ENCODE measurements at regions not wholly inside any gene's neighbourhood (a gene's known extent, or its start where the extent isn't known, plus 50 kb on each side); places are given as distances from the start of the nearest gene placed in this dataset.
A peak's percentile ranks its signal among the peaks of the same experiment; 100 is the strongest.

- H3K27ac ChIP-seq (ENCODE audit: low read depth, low read length): no peak overlapping the region
- H3K4me3 ChIP-seq (ENCODE audit: low read depth, low read length): no peak overlapping the region
- no peak overlapping the region for H2AFZ ChIP-seq (ENCODE audit: insufficient read depth, low read length, poor library complexity)
- H3K23ac ChIP-seq (ENCODE audit: low read length): no peak overlapping the region
- WGBS (ENCODE audit: extremely low coverage, insufficient coverage, insufficient read length): no CpG with 5 or more reads among the region's 25 CpGs
- H4K8ac ChIP-seq (ENCODE audit: low read depth, low read length): no peak overlapping the region
- H3K18ac ChIP-seq (ENCODE audit: low read length): no peak overlapping the region
- H3K4me2 ChIP-seq (ENCODE audit: low read length): no peak overlapping the region
- H3K36me3 ChIP-seq (ENCODE audit: control insufficient read depth in 1 of 2, insufficient read depth in 2 of 2, low read length in 2 of 2): no peaks in the 10 kb centered on the region
- no peak overlapping the region for H4K12ac ChIP-seq (ENCODE audit: low read depth, low read length)
- H2BK5ac ChIP-seq (ENCODE audit: low read depth, low read length, poor library complexity): no peak overlapping the region
- no peaks in the 10 kb centered on the region for H3K27me3 ChIP-seq (ENCODE audit: insufficient read depth, low read length)
- no peaks in the 10 kb centered on the region for H3K79me1 ChIP-seq (ENCODE audit: low read length)
- H2BK12ac ChIP-seq (ENCODE audit: low read length): no peak overlapping the region
- no peak overlapping the region for H4K91ac ChIP-seq (ENCODE audit: low read depth, low read length)
- no peaks in the 10 kb centered on the region for H3K9me3 ChIP-seq (ENCODE audit: insufficient read depth, low read depth, low read length)
- H3K9ac ChIP-seq (ENCODE audit: low read length): no peak overlapping the region
- H3K4me1 ChIP-seq (ENCODE audit: control insufficient read depth in 1 of 2, insufficient read depth in 2 of 2, low read length in 2 of 2): no peaks in the 10 kb centered on the region
- no peak for DNase-seq
- H2BK120ac ChIP-seq (ENCODE audit: insufficient read depth, low read length, poor library complexity): no peak overlapping the region
- H3K4ac ChIP-seq (ENCODE audit: low read depth, low read length): no peak overlapping the region
- H3K14ac ChIP-seq (ENCODE audit: low read length): no peak overlapping the region
- no peaks in the 10 kb centered on the region for H3K79me2 ChIP-seq (ENCODE audit: control insufficient read depth, insufficient read depth, low read length, poor library complexity)
- no peak overlapping the region for H2AK5ac ChIP-seq (ENCODE audit: low read length)
These were observed 686.7 kb upstream of the RBFOX1 start for GRCh38 chr16:6645768-6646568.

GRCh38 chr16:6644916-6645315, 687.7 kb upstream of the RBFOX1 start:
- H2AFZ ChIP-seq (ENCODE audit: insufficient read depth, low read length, poor library complexity): no peak overlapping the region
- H2BK5ac ChIP-seq (ENCODE audit: low read depth, low read length, poor library complexity): no peak overlapping the region
- no peak overlapping the region for H2BK120ac ChIP-seq (ENCODE audit: insufficient read depth, low read length, poor library complexity)
- H3K23ac ChIP-seq (ENCODE audit: low read length): no peak overlapping the region
- H2AK5ac ChIP-seq (ENCODE audit: low read length): no peak overlapping the region
- H3K18ac ChIP-seq (ENCODE audit: low read length): no peak overlapping the region
- H3K27ac ChIP-seq (ENCODE audit: low read depth, low read length): no peak overlapping the region
- H3K4ac ChIP-seq (ENCODE audit: low read depth, low read length): no peak overlapping the region
- H3K4me3 ChIP-seq (ENCODE audit: low read depth, low read length): no peak overlapping the region
- no peak overlapping the region for H4K91ac ChIP-seq (ENCODE audit: low read depth, low read length)
- no peak overlapping the region for H4K12ac ChIP-seq (ENCODE audit: low read depth, low read length)
- H3K27me3 ChIP-seq (ENCODE audit: insufficient read depth, low read length): no peaks in the 10 kb centered on the region
- no peak overlapping the region for H3K9ac ChIP-seq (ENCODE audit: low read length)
- no peaks in the 10 kb centered on the region for H3K4me1 ChIP-seq (ENCODE audit: control insufficient read depth in 1 of 2, insufficient read depth in 2 of 2, low read length in 2 of 2)
- H3K4me2 ChIP-seq (ENCODE audit: low read length): no peak overlapping the region
- H3K14ac ChIP-seq (ENCODE audit: low read length): no peak overlapping the region
- no peak overlapping the region for H4K8ac ChIP-seq (ENCODE audit: low read depth, low read length)
- H2BK12ac ChIP-seq (ENCODE audit: low read length): no peak overlapping the region
- no peaks in the 10 kb centered on the region for H3K9me3 ChIP-seq (ENCODE audit: insufficient read depth, low read depth, low read length)
- H3K36me3 ChIP-seq (ENCODE audit: control insufficient read depth in 1 of 2, insufficient read depth in 2 of 2, low read length in 2 of 2): no peaks in the 10 kb centered on the region
- no peaks in the 10 kb centered on the region for H3K79me2 ChIP-seq (ENCODE audit: control insufficient read depth, insufficient read depth, low read length, poor library complexity)
- H3K79me1 ChIP-seq (ENCODE audit: low read length): no peaks in the 10 kb centered on the region
- no CpG with 5 or more reads among the region's 4 CpGs for WGBS (ENCODE audit: extremely low coverage, insufficient coverage, insufficient read length)
- DNase-seq: no peak

- Histone ChIP-seq H3K4me3 (ENCODE audit: low read depth, low read length) (no peak overlapping the region), H3K4me2 (ENCODE audit: low read length) (no peak overlapping the region), H3K9ac (ENCODE audit: low read length) (no peak overlapping the region), H3K79me1 (ENCODE audit: low read length) (no peaks in the 10 kb centered on the region), H2AK5ac (ENCODE audit: low read length) (no peak overlapping the region), H4K12ac (ENCODE audit: low read depth, low read length) (no peak overlapping the region), H3K4me1 (ENCODE audit: control insufficient read depth in 1 of 2, insufficient read depth in 2 of 2, low read length in 2 of 2) (no peaks in the 10 kb centered on the region), H4K91ac (ENCODE audit: low read depth, low read length) (no peak overlapping the region), H2BK5ac (ENCODE audit: low read depth, low read length, poor library complexity) (no peak overlapping the region), H4K8ac (ENCODE audit: low read depth, low read length) (no peak overlapping the region), H2BK12ac (ENCODE audit: low read length) (no peak overlapping the region), H3K18ac (ENCODE audit: low read length) (no peak overlapping the region), H2AFZ (ENCODE audit: insufficient read depth, low read length, poor library complexity) (no peak overlapping the region), H3K4ac (ENCODE audit: low read depth, low read length) (no peak overlapping the region), H3K9me3 (ENCODE audit: insufficient read depth, low read depth, low read length) (no peaks in the 10 kb centered on the region), H2BK120ac (ENCODE audit: insufficient read depth, low read length, poor library complexity) (no peak overlapping the region), H3K27ac (ENCODE audit: low read depth, low read length) (no peak overlapping the region), H3K79me2 (ENCODE audit: control insufficient read depth, insufficient read depth, low read length, poor library complexity) (no peaks in the 10 kb centered on the region), H3K23ac (ENCODE audit: low read length) (no peak overlapping the region), H3K36me3 (ENCODE audit: control insufficient read depth in 1 of 2, insufficient read depth in 2 of 2, low read length in 2 of 2) (no peaks in the 10 kb centered on the region), H3K14ac (ENCODE audit: low read length) (no peak overlapping the region), H3K27me3 (ENCODE audit: insufficient read depth, low read length) (no peaks in the 10 kb centered on the region)
- peak; percentile 36 to 81 for DNase-seq
- WGBS (ENCODE audit: extremely low coverage, insufficient coverage, insufficient read length): 100% methylated on average over 1 of the region's 5 CpGs
These were observed 689.5 kb upstream of the RBFOX1 start for GRCh38 chr16:6643080-6643686.

GRCh38 chr16:6642271-6642670, 690.4 kb upstream of the RBFOX1 start:
- H3K4me3 ChIP-seq (ENCODE audit: low read depth, low read length): no peak overlapping the region
- H2BK12ac ChIP-seq (ENCODE audit: low read length): no peak overlapping the region
- no peak overlapping the region for H4K8ac ChIP-seq (ENCODE audit: low read depth, low read length)
- WGBS (ENCODE audit: extremely low coverage, insufficient coverage, insufficient read length): no CpG with 5 or more reads among the region's 9 CpGs
- H3K14ac ChIP-seq (ENCODE audit: low read length): no peak overlapping the region
- H2BK120ac ChIP-seq (ENCODE audit: insufficient read depth, low read length, poor library complexity): no peak overlapping the region
- no peak overlapping the region for H3K27ac ChIP-seq (ENCODE audit: low read depth, low read length)
- no peaks in the 10 kb centered on the region for H3K4me1 ChIP-seq (ENCODE audit: control insufficient read depth in 1 of 2, insufficient read depth in 2 of 2, low read length in 2 of 2)
- H3K23ac ChIP-seq (ENCODE audit: low read length): no peak overlapping the region
- H3K79me2 ChIP-seq (ENCODE audit: control insufficient read depth, insufficient read depth, low read length, poor library complexity): no peaks in the 10 kb centered on the region
- no peak overlapping the region for H2AK5ac ChIP-seq (ENCODE audit: low read length)
- H2BK5ac ChIP-seq (ENCODE audit: low read depth, low read length, poor library complexity): no peak overlapping the region
- no peak overlapping the region for H4K91ac ChIP-seq (ENCODE audit: low read depth, low read length)
- H3K27me3 ChIP-seq (ENCODE audit: insufficient read depth, low read length): no peaks in the 10 kb centered on the region
- no peaks in the 10 kb centered on the region for H3K9me3 ChIP-seq (ENCODE audit: insufficient read depth, low read depth, low read length)
- H3K18ac ChIP-seq (ENCODE audit: low read length): no peak overlapping the region
- no peak overlapping the region for H4K12ac ChIP-seq (ENCODE audit: low read depth, low read length)
- H3K36me3 ChIP-seq (ENCODE audit: control insufficient read depth in 1 of 2, insufficient read depth in 2 of 2, low read length in 2 of 2): no peaks in the 10 kb centered on the region
- H3K4ac ChIP-seq (ENCODE audit: low read depth, low read length): no peak overlapping the region
- H2AFZ ChIP-seq (ENCODE audit: insufficient read depth, low read length, poor library complexity): no peak overlapping the region
- no peak overlapping the region for H3K4me2 ChIP-seq (ENCODE audit: low read length)
- no peaks in the 10 kb centered on the region for H3K79me1 ChIP-seq (ENCODE audit: low read length)
- no peak overlapping the region for H3K9ac ChIP-seq (ENCODE audit: low read length)
- no peak for DNase-seq
